Mononuclear cell (primary cell): ENCODE measurements at regions not wholly inside any gene's neighbourhood (a gene's known extent, or its start where the extent isn't known, plus 50 kb on each side); places are given as distances from the start of the nearest gene placed in this dataset.

Source experiments
- H3K27me3 ChIP-seq: 2 replicates; pipeline ENCODE4 v1.6.0; 2011; ENCODE audit warnings: low read length, control low read depth; ENCODE audit not compliant: insufficient read depth
- H3K4me1 ChIP-seq: 2 replicates; pipeline ENCODE4 v1.5.1; 2011; ENCODE audit warnings: mild to moderate bottlenecking, low read length, control low read depth; ENCODE audit not compliant: insufficient read depth
- H3K4me3 ChIP-seq: 2 replicates; pipeline ENCODE4 v1.5.1; 2011; ENCODE audit warnings: mild to moderate bottlenecking, low read length, moderate library complexity
- H3K9me3 ChIP-seq: 2 replicates; pipeline ENCODE4 v1.5.1; 2011; ENCODE audit warnings: low read depth, mild to moderate bottlenecking, control low read depth, low read length

GRCh38 chr3:74329096-74329495 lies 285.4 kb downstream of the CNTN3 start:
- no peaks in the 10 kb centered on the region for H3K27me3 ChIP-seq
- no peaks in the 10 kb centered on the region for H3K4me1 ChIP-seq
- H3K4me3 ChIP-seq = no peak overlapping the region
- H3K9me3 ChIP-seq = no peaks in the 10 kb centered on the region

DNA sequence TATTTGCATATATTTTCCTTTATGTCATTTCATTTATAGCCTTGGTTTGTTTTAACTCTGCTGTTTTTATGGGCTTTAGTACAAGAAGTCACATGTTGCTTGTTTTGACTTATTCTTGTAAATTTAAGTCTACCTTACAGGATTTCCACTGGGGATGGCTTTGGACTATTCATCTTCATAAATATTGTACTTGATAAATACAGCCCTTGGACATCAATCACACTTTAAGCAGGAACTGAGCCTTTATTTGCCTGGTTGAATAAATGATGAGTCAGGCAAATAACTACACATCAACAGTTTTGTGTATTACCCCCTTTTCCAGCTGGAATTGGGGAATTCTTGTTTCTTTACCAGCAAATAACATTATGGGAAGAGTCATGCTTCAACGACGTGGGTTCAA lies 286.0 kb downstream of the CNTN3 start:
- Histone ChIP-seq H3K4me3 (no peak overlapping the region), H3K4me1 (no peaks in the 10 kb centered on the region), H3K9me3 (no peaks in the 10 kb centered on the region), H3K27me3 (no peaks in the 10 kb centered on the region)

DNA sequence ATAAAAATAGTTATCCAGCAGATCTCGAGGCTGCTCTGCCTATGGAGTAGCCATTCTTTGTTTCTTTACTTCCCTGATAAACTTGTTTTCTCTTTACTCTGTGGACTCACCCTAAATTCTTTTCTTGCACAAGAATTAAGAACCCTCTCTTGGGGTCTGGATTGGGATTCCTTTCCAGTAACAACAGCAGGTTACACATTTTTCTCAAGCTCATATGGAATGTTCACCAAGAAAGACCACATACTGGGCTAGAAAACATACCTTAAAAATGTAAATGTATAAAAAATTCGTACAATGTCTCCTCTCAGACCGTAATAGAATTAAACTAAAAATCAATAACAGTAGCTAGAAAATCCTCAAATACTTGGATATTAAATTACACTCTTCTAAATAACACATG lies 299.2 kb downstream of the CNTN3 start:
- no peak overlapping the region for H3K4me3 ChIP-seq
- H3K9me3 ChIP-seq = no peaks in the 10 kb centered on the region
- H3K4me1 ChIP-seq = no peaks in the 10 kb centered on the region

GRCh38 chr3:74314696-74315095 lies 299.8 kb downstream of the CNTN3 start:
- Histone ChIP-seq H3K4me3 (no peak overlapping the region), H3K4me1 (no peaks in the 10 kb centered on the region), H3K27me3 (no peaks in the 10 kb centered on the region), H3K9me3 (no peaks in the 10 kb centered on the region)

More for the DNA sequence above, 299.2 kb downstream of the CNTN3 start:
- H3K27me3 ChIP-seq = no peaks in the 10 kb centered on the region

DNA sequence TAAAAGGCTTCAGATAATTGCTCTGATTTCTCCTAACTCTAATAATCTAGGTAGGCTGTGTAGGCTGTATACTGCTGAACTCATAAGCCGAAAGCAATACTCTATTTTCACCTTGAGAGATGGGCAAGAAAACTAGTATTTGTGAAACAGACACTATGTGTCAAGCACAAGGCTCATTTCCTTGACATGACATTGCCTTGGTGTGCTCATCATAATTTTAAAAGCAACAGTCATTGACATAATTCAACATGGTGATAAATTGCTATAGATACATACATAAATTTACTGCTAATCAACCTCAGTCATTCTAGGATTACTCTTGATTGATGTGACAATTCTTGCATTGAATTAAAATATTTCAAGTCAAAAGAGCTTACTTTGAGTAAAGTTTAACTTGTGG lies 304.7 kb downstream of the CNTN3 start:
- no peak overlapping the region for H3K4me3 ChIP-seq
- H3K4me1 ChIP-seq = no peaks in the 10 kb centered on the region
- no peaks in the 10 kb centered on the region for H3K27me3 ChIP-seq
- H3K9me3 ChIP-seq = no peaks in the 10 kb centered on the region

DNA sequence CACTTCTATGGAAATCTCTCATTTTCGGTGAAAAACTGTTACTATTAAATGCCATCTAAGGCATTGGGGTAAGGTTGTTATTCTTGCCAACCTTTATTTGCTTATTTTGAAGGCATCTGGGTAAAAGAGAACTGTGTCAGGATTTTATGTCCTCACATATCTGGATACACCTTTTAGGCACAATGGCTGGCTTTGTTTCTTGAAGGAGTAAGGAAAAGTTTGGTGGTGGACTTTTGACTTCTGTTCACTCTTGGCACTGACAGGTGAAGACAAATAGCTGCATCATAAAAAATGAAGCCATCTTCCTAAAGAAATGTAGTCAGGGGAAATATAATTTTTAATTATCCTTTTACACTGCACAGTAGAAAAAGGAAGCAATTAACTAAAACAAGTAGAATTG lies 310.0 kb downstream of the CNTN3 start:
- Histone ChIP-seq H3K27me3 (no peaks in the 10 kb centered on the region), H3K4me3 (no peak overlapping the region), H3K9me3 (no peaks in the 10 kb centered on the region), H3K4me1 (no peaks in the 10 kb centered on the region)

DNA sequence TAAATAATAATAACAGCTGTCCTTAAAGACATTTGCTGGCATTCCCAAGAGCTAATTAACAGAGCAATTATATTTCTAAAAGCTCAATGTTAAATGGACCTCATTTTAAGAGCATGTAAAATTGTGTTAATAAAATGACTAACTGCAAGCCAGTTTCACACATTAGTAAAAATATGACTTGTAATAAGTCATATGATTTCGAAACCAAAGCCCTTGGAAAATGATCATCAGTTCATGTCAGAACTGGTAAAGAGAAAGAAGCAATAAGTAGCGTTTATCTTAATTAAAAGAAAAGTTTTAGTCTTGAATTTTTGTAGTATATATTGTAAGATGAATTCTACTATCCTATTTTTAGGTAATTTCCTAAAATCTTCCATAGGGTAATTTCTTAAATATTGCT lies 310.7 kb downstream of the CNTN3 start:
- Histone ChIP-seq H3K27me3 (no peaks in the 10 kb centered on the region), H3K4me1 (no peaks in the 10 kb centered on the region), H3K4me3 (no peak overlapping the region), H3K9me3 (no peaks in the 10 kb centered on the region)

GRCh38 chr3:74302969-74303368 lies 311.5 kb downstream of the CNTN3 start:
- no peak overlapping the region for H3K4me3 ChIP-seq
- no peaks in the 10 kb centered on the region for H3K9me3 ChIP-seq
- H3K4me1 ChIP-seq = no peaks in the 10 kb centered on the region
- no peaks in the 10 kb centered on the region for H3K27me3 ChIP-seq

- H3K27me3 ChIP-seq = no peaks in the 10 kb centered on the region
- H3K4me1 ChIP-seq = no peaks in the 10 kb centered on the region
- H3K4me3 ChIP-seq = no peak overlapping the region
- no peaks in the 10 kb centered on the region for H3K9me3 ChIP-seq
These were observed 312.2 kb downstream of the CNTN3 start for GRCh38 chr3:74302281-74302680.

GRCh38 chr3:74301056-74301455 lies 313.4 kb downstream of the CNTN3 start:
- H3K27me3 ChIP-seq = no peaks in the 10 kb centered on the region
- H3K4me3 ChIP-seq = no peak overlapping the region
- no peaks in the 10 kb centered on the region for H3K9me3 ChIP-seq
- H3K4me1 ChIP-seq = no peaks in the 10 kb centered on the region

- no peaks in the 10 kb centered on the region for H3K27me3 ChIP-seq
- no peaks in the 10 kb centered on the region for H3K9me3 ChIP-seq
- H3K4me3 ChIP-seq = no peak overlapping the region
- no peaks in the 10 kb centered on the region for H3K4me1 ChIP-seq
These were observed 319.0 kb downstream of the CNTN3 start for GRCh38 chr3:74295479-74295878.

DNA sequence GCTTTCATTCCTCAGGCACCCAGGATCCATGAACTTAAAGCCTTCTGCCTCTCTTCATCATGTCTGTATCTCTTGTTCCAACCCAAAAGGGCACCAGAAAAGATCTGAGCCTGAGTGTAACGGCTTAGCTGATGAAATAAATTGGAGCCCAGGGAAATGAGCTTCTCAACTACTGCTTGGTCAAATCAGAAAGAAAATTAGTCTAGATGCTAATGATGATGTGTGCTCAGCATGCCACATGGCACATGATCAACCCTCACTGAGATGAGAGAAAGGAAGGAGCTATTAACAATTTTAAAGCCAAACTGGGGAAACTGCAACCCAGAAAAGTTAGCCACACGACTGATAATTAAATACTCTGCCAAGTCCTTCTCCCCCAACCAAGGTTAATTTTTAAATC lies 325.7 kb downstream of the CNTN3 start:
- Histone ChIP-seq H3K9me3 (no peaks in the 10 kb centered on the region), H3K4me1 (no peaks in the 10 kb centered on the region), H3K4me3 (no peak overlapping the region), H3K27me3 (no peaks in the 10 kb centered on the region)

DNA sequence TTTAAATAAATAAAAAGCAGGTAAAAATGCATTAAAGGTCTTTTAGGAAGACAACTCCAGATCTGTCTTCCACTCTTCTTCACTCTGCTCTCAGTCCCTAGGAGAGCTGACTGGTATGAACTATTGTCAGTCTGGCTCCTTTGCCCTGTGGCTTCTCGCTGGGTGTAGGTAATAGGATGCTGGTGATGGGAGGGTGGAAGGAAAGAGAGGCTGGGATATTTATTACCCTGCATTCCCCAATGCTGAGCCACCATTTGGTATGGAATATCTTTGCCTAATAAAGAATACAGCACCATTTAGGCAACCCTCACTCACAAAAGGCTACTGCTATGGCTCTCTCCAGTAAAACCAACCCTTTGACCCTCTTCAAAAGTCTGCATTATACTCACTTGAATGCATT lies 326.9 kb downstream of the CNTN3 start:
- no peaks in the 10 kb centered on the region for H3K4me1 ChIP-seq
- H3K9me3 ChIP-seq = no peaks in the 10 kb centered on the region
- H3K4me3 ChIP-seq = no peak overlapping the region
- H3K27me3 ChIP-seq = no peaks in the 10 kb centered on the region

DNA sequence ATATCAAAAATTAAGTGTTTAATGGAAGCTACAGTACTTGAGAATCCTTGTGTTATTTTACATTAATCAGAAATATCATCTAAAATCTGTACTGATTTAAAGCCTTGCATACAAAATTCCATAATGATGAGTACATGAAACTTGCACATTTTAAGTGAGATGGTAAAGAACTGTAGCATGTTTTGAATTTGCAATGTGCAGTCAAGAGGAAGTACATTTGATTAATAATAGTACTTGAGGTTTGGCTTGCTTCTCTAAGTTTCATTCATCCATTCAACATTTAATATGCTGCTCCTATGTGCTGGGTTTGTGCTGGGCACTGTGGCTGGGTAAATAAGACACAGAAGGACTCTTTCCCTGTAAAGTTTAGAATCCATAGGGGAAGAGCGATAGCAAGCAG lies 332.3 kb downstream of the CNTN3 start:
- Histone ChIP-seq H3K9me3 (no peaks in the 10 kb centered on the region), H3K27me3 (no peaks in the 10 kb centered on the region), H3K4me1 (no peaks in the 10 kb centered on the region), H3K4me3 (no peak overlapping the region)

- H3K4me3 ChIP-seq = no peak overlapping the region
- no peaks in the 10 kb centered on the region for H3K4me1 ChIP-seq
- H3K27me3 ChIP-seq = no peaks in the 10 kb centered on the region
- H3K9me3 ChIP-seq = no peaks in the 10 kb centered on the region
These were observed 332.8 kb downstream of the CNTN3 start for GRCh38 chr3:74281705-74282104.

GRCh38 chr3:74273555-74274402 lies 340.7 kb downstream of the CNTN3 start:
- no peaks in the 10 kb centered on the region for H3K9me3 ChIP-seq
- H3K4me1 ChIP-seq = no peaks in the 10 kb centered on the region
- H3K27me3 ChIP-seq = no peaks in the 10 kb centered on the region
- no peak overlapping the region for H3K4me3 ChIP-seq
